CD4-positive, alpha-beta T cell treated with Interleukin-4 for 1 hour (primary cell): ENCODE measurements at regions not wholly inside any gene's neighbourhood (a gene's known extent, or its start where the extent isn't known, plus 50 kb on each side); places are given as distances from the start of the nearest gene placed in this dataset.

Source experiments
- DNase-seq, 2 donors: peaks; one replicate each; pipeline ENCODE4 v3.0.0-alpha.2; 2020 to 2022

GRCh38 chr10:28250782-28251181 lies 52.1 kb downstream of the MPP7 start:
- DNase-seq = peak in 1 of 2 donors; percentile 56

GRCh38 chr10:28250358-28250757 lies 52.5 kb downstream of the MPP7 start:
- DNase-seq = no peak

GRCh38 chr10:28249512-28249911 lies 53.4 kb downstream of the MPP7 start:
- no peak for DNase-seq

GRCh38 chr10:28248092-28248491 lies 54.8 kb downstream of the MPP7 start:
- DNase-seq = peak in 1 of 2 donors; percentile 27

GRCh38 chr10:28246023-28246422 lies 56.8 kb downstream of the MPP7 start:
- no peak for DNase-seq

- no peak for DNase-seq
These were observed 58.9 kb downstream of the MPP7 start for GRCh38 chr10:28243923-28244322.

- DNase-seq = no peak
These were observed 60.2 kb downstream of the MPP7 start for GRCh38 chr10:28242555-28243204.

GRCh38 chr10:28241741-28242399 lies 61.0 kb downstream of the MPP7 start:
- DNase-seq = peak; percentile 28 to 61

GRCh38 chr10:28240400-28240799 lies 62.5 kb downstream of the MPP7 start:
- no peak for DNase-seq

- no peak for DNase-seq
These were observed 66.3 kb downstream of the MPP7 start for GRCh38 chr10:28236591-28236990.

GRCh38 chr10:28220811-28221210 lies 82.1 kb downstream of the MPP7 start:
- DNase-seq = no peak

GRCh38 chr10:28219251-28219650 lies 83.6 kb downstream of the MPP7 start:
- DNase-seq = no peak

GRCh38 chr10:28217848-28218247 lies 85.0 kb downstream of the MPP7 start:
- no peak for DNase-seq

- DNase-seq = no peak
These were observed 86.9 kb downstream of the MPP7 start for GRCh38 chr10:28215930-28216329.

GRCh38 chr10:28214219-28214618 lies 88.6 kb downstream of the MPP7 start:
- DNase-seq = no peak

GRCh38 chr10:28211759-28212158 lies 91.1 kb downstream of the MPP7 start:
- DNase-seq = no peak

- DNase-seq = no peak
These were observed 95.1 kb downstream of the MPP7 start for GRCh38 chr10:28207799-28208198.

- no peak for DNase-seq
These were observed 99.9 kb downstream of the MPP7 start for GRCh38 chr10:28202941-28203352.

GRCh38 chr10:28201410-28202400 lies 101.2 kb downstream of the MPP7 start:
- DNase-seq = no peak

- no peak for DNase-seq
These were observed 102.1 kb downstream of the MPP7 start for GRCh38 chr10:28200775-28201174.

GRCh38 chr10:28199941-28200340 lies 102.9 kb downstream of the MPP7 start:
- no peak for DNase-seq

- DNase-seq = no peak
These were observed 112.7 kb downstream of the MPP7 start for GRCh38 chr10:28190196-28190595.

- DNase-seq = no peak
These were observed 114.3 kb downstream of the MPP7 start for GRCh38 chr10:28188526-28188925.
